AG09309 (cell line): ENCODE measurements at regions not wholly inside any gene's neighbourhood (a gene's known extent, or its start where the extent isn't known, plus 50 kb on each side); places are given as distances from the start of the nearest gene placed in this dataset.

Experiments used
- DNase-seq: peaks from one replicate; pipeline ENCODE4 v3.0.0-alpha.2; 2010; ENCODE audit warnings: low read depth
- H3K4me3 ChIP-seq: 2 replicates; pipeline ENCODE4 v1.5.1; 2011; ENCODE audit warnings: mild to moderate bottlenecking, low read depth, low read length, moderate library complexity; ENCODE audit not compliant: control insufficient read depth
- TF ChIP-seq, protein P1 (sequence below): IDR thresholded peaks from 2 replicates; pipeline ENCODE4 v1.5.1; 2011; ENCODE audit warnings: mild to moderate bottlenecking, low read depth, low read length, inconsistent platforms; ENCODE audit not compliant: insufficient read depth, control insufficient read depth; ENCODE audit errors: missing control alignments

GRCh38 chr7:42700406-42701327 is 211.2 kb downstream of the C7orf25 start:
- H3K4me3 ChIP-seq: no peak overlapping the region
- no peak for DNase-seq
- TF ChIP-seq, protein P1, sequence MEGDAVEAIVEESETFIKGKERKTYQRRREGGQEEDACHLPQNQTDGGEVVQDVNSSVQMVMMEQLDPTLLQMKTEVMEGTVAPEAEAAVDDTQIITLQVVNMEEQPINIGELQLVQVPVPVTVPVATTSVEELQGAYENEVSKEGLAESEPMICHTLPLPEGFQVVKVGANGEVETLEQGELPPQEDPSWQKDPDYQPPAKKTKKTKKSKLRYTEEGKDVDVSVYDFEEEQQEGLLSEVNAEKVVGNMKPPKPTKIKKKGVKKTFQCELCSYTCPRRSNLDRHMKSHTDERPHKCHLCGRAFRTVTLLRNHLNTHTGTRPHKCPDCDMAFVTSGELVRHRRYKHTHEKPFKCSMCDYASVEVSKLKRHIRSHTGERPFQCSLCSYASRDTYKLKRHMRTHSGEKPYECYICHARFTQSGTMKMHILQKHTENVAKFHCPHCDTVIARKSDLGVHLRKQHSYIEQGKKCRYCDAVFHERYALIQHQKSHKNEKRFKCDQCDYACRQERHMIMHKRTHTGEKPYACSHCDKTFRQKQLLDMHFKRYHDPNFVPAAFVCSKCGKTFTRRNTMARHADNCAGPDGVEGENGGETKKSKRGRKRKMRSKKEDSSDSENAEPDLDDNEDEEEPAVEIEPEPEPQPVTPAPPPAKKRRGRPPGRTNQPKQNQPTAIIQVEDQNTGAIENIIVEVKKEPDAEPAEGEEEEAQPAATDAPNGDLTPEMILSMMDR: no peak

DNA sequence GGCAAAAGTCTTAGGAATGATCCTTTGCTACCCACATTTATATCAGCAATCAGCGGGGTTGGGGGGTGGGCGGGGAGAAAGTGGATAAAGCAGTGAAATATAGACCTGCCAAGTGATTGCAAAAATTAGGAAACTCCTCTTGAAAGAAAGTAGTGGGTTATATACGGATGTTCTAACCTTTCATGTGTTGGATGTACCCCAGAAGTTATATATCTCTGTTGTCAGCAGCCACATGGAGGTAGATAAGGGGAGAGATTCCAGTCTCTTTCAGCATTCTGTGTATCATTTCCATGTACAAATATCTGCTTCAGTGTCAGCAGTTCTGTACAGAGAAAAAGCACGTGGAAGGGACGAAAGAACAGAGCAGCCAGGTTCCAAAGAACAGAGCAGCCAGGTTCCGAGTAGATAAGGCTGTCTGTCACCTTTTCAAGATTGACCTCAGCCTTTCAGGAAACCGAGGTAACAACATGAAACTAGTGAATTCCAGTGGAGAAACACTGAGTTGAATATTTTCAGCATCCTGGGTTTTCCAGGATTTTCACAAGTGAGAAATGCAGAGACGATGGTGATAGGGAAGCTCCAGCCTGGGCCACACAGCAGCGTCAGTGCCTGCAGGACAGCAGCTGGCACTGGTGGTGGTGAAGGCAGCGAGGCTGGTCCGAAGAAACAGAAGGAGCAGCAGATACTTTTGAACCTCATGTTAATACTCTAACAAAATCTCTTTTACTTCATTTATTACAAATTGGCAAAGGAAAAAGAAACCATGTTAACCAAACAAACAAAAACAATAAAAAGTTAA is 212.3 kb downstream of the C7orf25 start:
- TF ChIP-seq, protein P1: no peak
- no peak for DNase-seq

GRCh38 chr7:42698600-42699374 is 213.1 kb downstream of the C7orf25 start:
- DNase-seq: no peak
- TF ChIP-seq, protein P1: no peak
- H3K4me3 ChIP-seq: no peak overlapping the region

More for the DNA sequence above, 212.3 kb downstream of the C7orf25 start:
- H3K4me3 ChIP-seq: no peak overlapping the region

DNA sequence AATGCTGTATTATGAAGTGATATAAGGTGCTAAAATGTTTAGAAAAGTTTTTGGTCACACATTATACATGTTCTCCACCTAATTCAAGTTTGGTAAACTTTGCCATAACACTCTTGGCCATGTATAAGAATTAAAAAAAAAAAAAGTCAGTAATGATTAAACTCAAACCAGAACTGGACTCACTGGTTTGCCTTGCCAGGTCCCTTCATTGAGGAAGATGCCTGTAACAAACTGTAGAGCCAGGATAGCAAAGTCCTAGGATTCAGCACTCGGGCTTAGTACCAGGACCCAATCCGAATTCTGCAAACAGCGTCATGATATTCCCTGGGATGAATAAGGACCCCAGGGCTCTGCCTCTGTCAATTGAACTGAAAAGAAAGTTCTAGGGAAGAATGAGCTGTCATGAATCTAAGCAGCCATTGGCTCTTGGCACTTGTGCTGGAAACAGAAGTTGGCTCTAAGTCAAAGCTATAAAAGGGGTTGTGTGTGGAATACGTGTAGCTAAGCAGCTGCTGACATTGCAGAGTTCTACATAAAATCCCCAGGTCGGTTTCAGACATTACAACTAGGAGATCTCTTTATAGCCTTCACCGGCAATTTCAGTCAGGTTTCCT is 216.9 kb downstream of the C7orf25 start:
- peak; percentile 18 for DNase-seq
- TF ChIP-seq, protein P1: no peak
- H3K4me3 ChIP-seq: no peak overlapping the region

- no peak overlapping the region for H3K4me3 ChIP-seq
- no peak for DNase-seq
- TF ChIP-seq, protein P1: no peak
These were observed 218.1 kb downstream of the C7orf25 start for GRCh38 chr7:42693722-42694121.

DNA sequence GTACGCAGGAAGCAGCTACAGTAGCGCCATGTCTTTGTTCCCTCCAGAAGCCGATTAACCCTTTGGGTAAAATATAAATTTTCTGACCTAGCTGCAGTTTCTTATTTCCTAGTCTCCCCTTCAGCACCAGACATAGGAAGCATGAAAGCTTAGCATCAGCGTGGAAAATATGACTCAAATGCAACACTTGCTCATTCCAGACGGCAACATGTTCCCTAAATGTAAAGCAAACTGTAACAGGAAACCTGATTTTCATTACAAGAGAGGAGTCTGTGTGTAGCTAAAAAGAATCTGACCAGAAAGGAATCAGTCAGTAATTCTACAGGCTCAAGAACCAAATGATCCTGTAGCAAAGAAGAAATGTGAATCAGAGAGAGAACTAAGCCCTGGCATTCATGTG is 219.2 kb downstream of the C7orf25 start:
- TF ChIP-seq, protein P1: no peak
- peak; percentile 2 for DNase-seq
- H3K4me3 ChIP-seq: no peak overlapping the region
